ENCODE measurements at regions not wholly inside any gene's neighbourhood (a gene's known extent, or its start where the extent isn't known, plus 50 kb on each side); places are given as distances from the start of the nearest gene placed in this dataset.

- H3K4me3 ChIP-seq: no peak overlapping the region
- WGBS: 37% methylated on average over 4 of the region's 4 CpGs
- H3K36me3 ChIP-seq: no peaks in the 10 kb centered on the region
- DNase-seq (ENCODE audit: extremely low spot score): no peak
- H3K9me3 ChIP-seq: no peaks in the 10 kb centered on the region
- H3K4me1 ChIP-seq: peaks cover 17 to 29% (median 21%) of the 10 kb centered on the region in 4 donors
- no peaks in the 10 kb centered on the region for H3K27me3 ChIP-seq
- peak overlapping the region in 2 of 4 donors; percentile 38 to 48 for H3K27ac ChIP-seq (replicated peaks in 1 of 4)
- no peak for TF ChIP-seq EP300 (IDR thresholded peaks at IDR 0.05)
- no peak for TF ChIP-seq POLR2A (IDR thresholded peaks at IDR 0.05; ENCODE audit: low read depth)
- TF ChIP-seq, protein P1, sequence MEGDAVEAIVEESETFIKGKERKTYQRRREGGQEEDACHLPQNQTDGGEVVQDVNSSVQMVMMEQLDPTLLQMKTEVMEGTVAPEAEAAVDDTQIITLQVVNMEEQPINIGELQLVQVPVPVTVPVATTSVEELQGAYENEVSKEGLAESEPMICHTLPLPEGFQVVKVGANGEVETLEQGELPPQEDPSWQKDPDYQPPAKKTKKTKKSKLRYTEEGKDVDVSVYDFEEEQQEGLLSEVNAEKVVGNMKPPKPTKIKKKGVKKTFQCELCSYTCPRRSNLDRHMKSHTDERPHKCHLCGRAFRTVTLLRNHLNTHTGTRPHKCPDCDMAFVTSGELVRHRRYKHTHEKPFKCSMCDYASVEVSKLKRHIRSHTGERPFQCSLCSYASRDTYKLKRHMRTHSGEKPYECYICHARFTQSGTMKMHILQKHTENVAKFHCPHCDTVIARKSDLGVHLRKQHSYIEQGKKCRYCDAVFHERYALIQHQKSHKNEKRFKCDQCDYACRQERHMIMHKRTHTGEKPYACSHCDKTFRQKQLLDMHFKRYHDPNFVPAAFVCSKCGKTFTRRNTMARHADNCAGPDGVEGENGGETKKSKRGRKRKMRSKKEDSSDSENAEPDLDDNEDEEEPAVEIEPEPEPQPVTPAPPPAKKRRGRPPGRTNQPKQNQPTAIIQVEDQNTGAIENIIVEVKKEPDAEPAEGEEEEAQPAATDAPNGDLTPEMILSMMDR (IDR thresholded peaks at IDR 0.05): no peak
- TF ChIP-seq POLR2AphosphoS5 (IDR thresholded peaks at IDR 0.05): peak in 1 of 2 donors; percentile 18
- intact Hi-C loops (cut with DNase I): loop anchor here (10.0 kb wide), 1 partner anchor 542 kb away; the partner anchor contains the start of gene ANKFN1
Observed at GRCh38 chr17:56697190-56697589, 103.7 kb downstream of the NOG start.

- Histone ChIP-seq H3K4me3 (no peak overlapping the region), H3K36me3 (no peaks in the 10 kb centered on the region), H3K27ac (replicated peaks in 1 of 4) (peak overlapping the region; percentile 66 to 83 (median 78)), H3K4me1 (peaks cover 17 to 29% (median 21%) of the 10 kb centered on the region in 4 donors), H3K27me3 (no peaks in the 10 kb centered on the region), H3K9me3 (no peaks in the 10 kb centered on the region)
- WGBS: 19% methylated on average over 16 of the region's 18 CpGs
- TF ChIP-seq POLR2A (IDR thresholded peaks at IDR 0.05; ENCODE audit: low read depth) (no peak), EP300 (IDR thresholded peaks at IDR 0.05) (peak; percentile 57), POLR2AphosphoS5 (IDR thresholded peaks at IDR 0.05) (peak; percentile 82)
- TF ChIP-seq, protein P1 (IDR thresholded peaks at IDR 0.05): no peak
- intact Hi-C loops (cut with DNase I): loop anchor here (10.0 kb wide), 1 partner anchor 545 kb away; the partner anchor contains the start of gene ANKFN1
- peak; percentile 94 for DNase-seq (ENCODE audit: extremely low spot score)
Observed at GRCh38 chr17:56699186-56699894, 105.8 kb downstream of the NOG start.

GRCh38 chr17:56700919-56701420, 107.5 kb downstream of the NOG start:
- WGBS: 82% methylated on average over 7 of the region's 7 CpGs
- Histone ChIP-seq H3K27me3 (no peaks in the 10 kb centered on the region), H3K4me1 (peaks cover 17 to 29% (median 21%) of the 10 kb centered on the region in 4 donors), H3K4me3 (no peak overlapping the region), H3K27ac (replicated peaks in 1 of 4) (no peak overlapping the region), H3K36me3 (no peaks in the 10 kb centered on the region), H3K9me3 (no peaks in the 10 kb centered on the region)
- DNase-seq (ENCODE audit: extremely low spot score): no peak
- intact Hi-C loops (cut with DNase I): loop anchor here (10.0 kb wide), 1 partner anchor 64 kb away; no protein-coding TSS in a partner anchor
- TF ChIP-seq POLR2A (IDR thresholded peaks at IDR 0.05; ENCODE audit: low read depth) (no peak), EP300 (IDR thresholded peaks at IDR 0.05) (no peak)

GRCh38 chr17:56707312-56708219, 114.1 kb downstream of the NOG start:
- TF ChIP-seq EP300 (IDR thresholded peaks at IDR 0.05) (no peak), POLR2A (IDR thresholded peaks at IDR 0.05; ENCODE audit: low read depth) (no peak), POLR2AphosphoS5 (IDR thresholded peaks at IDR 0.05) (no peak)
- TF ChIP-seq, protein P1 (IDR thresholded peaks at IDR 0.05): no peak
- H3K27me3 ChIP-seq: no peaks in the 10 kb centered on the region
- 30% methylated on average over 19 of the region's 19 CpGs for WGBS
- H3K36me3 ChIP-seq: no peaks in the 10 kb centered on the region
- DNase-seq (ENCODE audit: extremely low spot score): no peak
- H3K27ac ChIP-seq (replicated peaks in 1 of 4): peak overlapping the region in 2 of 4 donors; percentile 5 to 18
- intact Hi-C loops (cut with DNase I): loop anchor here (10.0 kb wide), 1 partner anchor 57 kb away; no protein-coding TSS in a partner anchor
- peaks cover 0 to 13% (median 11%) of the 10 kb centered on the region in 4 donors for H3K4me1 ChIP-seq
- H3K4me3 ChIP-seq: no peak overlapping the region
- no peaks in the 10 kb centered on the region for H3K9me3 ChIP-seq
